HFF-Myc (cell line): ENCODE measurements at regions not wholly inside any gene's neighbourhood (a gene's known extent, or its start where the extent isn't known, plus 50 kb on each side); places are given as distances from the start of the nearest gene placed in this dataset.

Experiments used
- DNase-seq: peaks from one replicate; pipeline ENCODE4 v3.0.0-alpha.2; 2011; ENCODE audit warnings: low read depth; ENCODE audit errors: extremely low read depth
- H3K4me3 ChIP-seq: replicated peaks from 2 replicates; pipeline ENCODE4 v1.5.1; 2011; ENCODE audit warnings: low read depth, mild to moderate bottlenecking, control low read depth, low read length
- TF ChIP-seq, protein P1 (sequence below): IDR thresholded peaks from 2 replicates; pipeline ENCODE4 v1.5.1; 2012; ENCODE audit warnings: mild to moderate bottlenecking, low read depth, low read length, control low read depth; ENCODE audit errors: missing control alignments

GRCh38 chr16:27691721-27692120 lies 141.8 kb downstream of the KATNIP start:
- TF ChIP-seq, protein P1, sequence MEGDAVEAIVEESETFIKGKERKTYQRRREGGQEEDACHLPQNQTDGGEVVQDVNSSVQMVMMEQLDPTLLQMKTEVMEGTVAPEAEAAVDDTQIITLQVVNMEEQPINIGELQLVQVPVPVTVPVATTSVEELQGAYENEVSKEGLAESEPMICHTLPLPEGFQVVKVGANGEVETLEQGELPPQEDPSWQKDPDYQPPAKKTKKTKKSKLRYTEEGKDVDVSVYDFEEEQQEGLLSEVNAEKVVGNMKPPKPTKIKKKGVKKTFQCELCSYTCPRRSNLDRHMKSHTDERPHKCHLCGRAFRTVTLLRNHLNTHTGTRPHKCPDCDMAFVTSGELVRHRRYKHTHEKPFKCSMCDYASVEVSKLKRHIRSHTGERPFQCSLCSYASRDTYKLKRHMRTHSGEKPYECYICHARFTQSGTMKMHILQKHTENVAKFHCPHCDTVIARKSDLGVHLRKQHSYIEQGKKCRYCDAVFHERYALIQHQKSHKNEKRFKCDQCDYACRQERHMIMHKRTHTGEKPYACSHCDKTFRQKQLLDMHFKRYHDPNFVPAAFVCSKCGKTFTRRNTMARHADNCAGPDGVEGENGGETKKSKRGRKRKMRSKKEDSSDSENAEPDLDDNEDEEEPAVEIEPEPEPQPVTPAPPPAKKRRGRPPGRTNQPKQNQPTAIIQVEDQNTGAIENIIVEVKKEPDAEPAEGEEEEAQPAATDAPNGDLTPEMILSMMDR, result no peak
- H3K4me3 ChIP-seq, result no peak overlapping the region
- DNase-seq, result no peak

DNA sequence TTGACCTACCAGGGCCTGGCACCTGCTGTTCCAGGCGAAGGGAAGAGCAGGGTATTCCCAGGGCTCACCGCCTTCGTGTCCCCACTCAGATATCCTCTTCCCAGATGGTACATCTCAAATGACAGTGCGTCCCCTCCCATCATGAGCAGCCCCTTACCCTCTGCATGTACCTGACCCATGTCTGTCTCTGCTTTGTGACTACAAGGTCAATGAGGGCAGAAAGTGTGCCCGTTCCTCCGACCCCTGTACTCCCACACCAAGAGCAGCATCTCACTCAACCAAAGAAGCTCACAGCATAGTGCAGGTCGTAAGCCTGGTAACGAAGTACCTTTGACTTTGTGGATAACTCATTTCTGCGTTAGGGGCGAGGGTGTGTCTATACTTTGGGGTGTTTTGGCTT lies 142.6 kb downstream of the KATNIP start:
- TF ChIP-seq, protein P1, result no peak
- no peak for DNase-seq
- no peak overlapping the region for H3K4me3 ChIP-seq

GRCh38 chr16:27695161-27695560 lies 145.2 kb downstream of the KATNIP start:
- DNase-seq, result no peak

GRCh38 chr16:27698266-27698665 lies 148.3 kb downstream of the KATNIP start:
- H3K4me3 ChIP-seq, result no peak overlapping the region
- TF ChIP-seq, protein P1, result peak; percentile 47
- DNase-seq, result no peak

More at GRCh38 chr16:27695161-27695560, 145.2 kb downstream of the KATNIP start:
- no peak overlapping the region for H3K4me3 ChIP-seq
- TF ChIP-seq, protein P1, result no peak

DNA sequence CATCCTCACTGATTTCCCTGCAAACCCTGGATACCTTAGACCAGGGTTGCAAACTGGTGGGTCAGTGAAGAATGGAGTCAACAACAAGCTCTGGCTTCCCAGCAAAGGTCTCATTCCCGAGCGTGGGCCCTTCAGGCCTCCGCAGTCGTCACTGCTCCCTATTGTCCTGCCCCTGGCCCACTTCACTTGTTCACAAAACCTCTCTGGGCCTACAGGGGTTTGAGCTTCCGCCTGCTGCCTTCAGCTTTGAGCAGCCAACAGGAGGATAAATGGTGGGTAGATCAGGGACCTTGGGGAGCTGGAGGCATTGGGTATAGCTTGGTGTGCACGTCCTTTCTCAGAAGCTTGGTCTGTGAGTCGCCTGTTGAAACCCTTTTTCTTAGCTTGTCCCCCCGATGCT lies 148.8 kb downstream of the KATNIP start:
- DNase-seq, result no peak
- H3K4me3 ChIP-seq, result no peak overlapping the region

GRCh38 chr16:27699540-27699939 lies 149.6 kb downstream of the KATNIP start:
- DNase-seq, result no peak
- TF ChIP-seq, protein P1, result no peak
- no peak overlapping the region for H3K4me3 ChIP-seq

More for the DNA sequence above, 148.8 kb downstream of the KATNIP start:
- TF ChIP-seq, protein P1, result no peak

DNA sequence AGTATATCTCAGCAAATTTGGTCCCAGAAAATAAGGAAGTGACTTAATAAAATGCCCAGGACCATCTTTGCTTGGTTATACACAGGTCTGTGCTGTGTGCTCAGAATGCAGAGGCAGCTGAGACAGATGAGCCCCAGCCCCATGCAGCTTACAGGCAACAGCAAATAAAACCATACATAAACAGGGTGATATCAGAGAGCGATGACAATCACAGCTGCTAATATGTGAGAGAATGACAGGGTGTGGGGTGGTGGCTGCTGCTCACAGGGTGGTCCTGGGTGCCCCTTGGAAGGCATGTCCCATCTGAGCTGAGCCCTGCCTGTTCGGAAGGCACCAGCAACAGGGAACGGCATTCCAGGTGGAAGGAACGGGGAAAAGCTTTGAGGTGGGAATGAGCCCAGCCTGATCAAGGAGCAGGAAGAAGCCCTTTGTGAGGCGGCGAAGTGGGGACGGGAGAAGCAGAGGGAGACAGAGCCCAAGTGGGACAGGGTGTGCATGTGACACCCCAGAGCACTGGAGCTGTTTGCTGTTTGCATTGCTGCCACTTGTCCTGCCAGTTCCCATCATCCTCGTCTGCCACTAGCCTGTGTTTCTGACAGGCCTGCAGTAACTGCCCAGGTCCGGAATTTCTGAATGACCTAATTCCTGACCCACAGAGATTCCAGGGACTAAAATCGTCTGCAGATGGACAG lies 150.5 kb downstream of the KATNIP start:
- no peak overlapping the region for H3K4me3 ChIP-seq
- DNase-seq, result no peak
- TF ChIP-seq, protein P1, result no peak
